PC-9 (cell line): ENCODE measurements at regions not wholly inside any gene's neighbourhood (a gene's known extent, or its start where the extent isn't known, plus 50 kb on each side); places are given as distances from the start of the nearest gene placed in this dataset.

Experiments
- BruUV-seq: library from RNA; stranded (reverse); fragments of 400-500 nt; replicated peaks from 2 replicates; lab custom pipeline; 2021; lab: Mats Ljungman, UMichigan
- CTCF ChIA-PET: fragments of 300-600 bp; sonication (Branson Sonifier 250); formaldehyde crosslinking; loops from one replicate; lab custom pipeline; 2022; ENCODE audit warnings: antibody characterized with exemption; lab: Charles Lee
- POLR2A ChIA-PET: fragments of 300-600 bp; sonication (Branson Sonifier 250); formaldehyde crosslinking; loops from one replicate; lab custom pipeline; 2022; ENCODE audit warnings: antibody characterized with exemption; ENCODE audit not compliant: unreplicated experiment; lab: Charles Lee
- DNase-seq, 2 experiments: peaks; one replicate each; pipeline versions ENCODE4 v3.0.0 to v3.0.0-alpha.2; 2015 to 2022; ENCODE audit warnings: mixed read lengths in 1 of 2
- H2AFZ ChIP-seq: fragments of 200-600 bp; sonication (generic); 2 replicates; pipeline ENCODE4 v1.8.1; 2017; ENCODE audit warnings: antibody characterized with exemption
- H3F3A ChIP-seq: fragments of 200-600 bp; sonication (generic); 2 replicates; pipeline ENCODE4 v1.8.1; 2017; ENCODE audit warnings: antibody characterized with exemption, mild to moderate bottlenecking, low read depth; ENCODE audit not compliant: insufficient read depth
- H3K27ac ChIP-seq: fragments of 200-600 bp; sonication (generic); 2 replicates; pipeline ENCODE4 v1.6.1; 2016; ENCODE audit warnings: mixed run types
- H3K27me3 ChIP-seq: fragments of 200-600 bp; sonication (generic); 2 replicates; pipeline ENCODE4 v1.6.1; 2016; ENCODE audit warnings: low read depth, mixed run types; ENCODE audit not compliant: insufficient read depth
- H3K36me3 ChIP-seq: fragments of 200-600 bp; sonication (generic); 2 replicates; pipeline ENCODE4 v1.6.1; 2016; ENCODE audit warnings: low read depth, mixed run types
- H3K4me1 ChIP-seq: fragments of 200-600 bp; sonication (generic); replicated peaks from 2 replicates; pipeline ENCODE4 v1.6.1; 2016; ENCODE audit warnings: mixed run types; ENCODE audit not compliant: insufficient read depth
- H3K4me2 ChIP-seq: fragments of 200-600 bp; sonication (generic); 2 replicates; pipeline ENCODE4 v1.6.1; 2017; ENCODE audit warnings: mixed run types
- H3K4me3 ChIP-seq: fragments of 200-600 bp; sonication (generic); 2 replicates; pipeline ENCODE4 v1.6.1; 2016; ENCODE audit warnings: mixed run types
- H3K79me2 ChIP-seq: fragments of 200-600 bp; sonication (generic); 2 replicates; pipeline ENCODE4 v1.6.1; 2017; ENCODE audit warnings: low read depth, mixed run types
- H3K9me2 ChIP-seq: fragments of 200-600 bp; sonication (generic); 2 replicates; pipeline ENCODE4 v1.8.1; 2017; ENCODE audit warnings: mild to moderate bottlenecking; ENCODE audit not compliant: insufficient read depth
- H3K9me3 ChIP-seq: fragments of 200-600 bp; sonication (generic); 2 replicates; pipeline ENCODE4 v1.8.1; 2016; ENCODE audit warnings: low read depth; ENCODE audit not compliant: insufficient read depth
- H4K20me1 ChIP-seq: fragments of 200-600 bp; sonication (generic); 2 replicates; pipeline ENCODE4 v1.8.1; 2017; ENCODE audit not compliant: insufficient read depth
- CTCF ChIP-seq: fragments of 200-600 bp; sonication (generic); conservative IDR thresholded peaks from 2 replicates; pipeline ENCODE4 v1.6.1; 2017; ENCODE audit warnings: mixed run types, antibody characterized with exemption, mild to moderate bottlenecking, moderate library complexity
- EZH2 ChIP-seq: fragments of 200-600 bp; sonication (generic); IDR thresholded peaks from 2 replicates; pipeline ENCODE4 v1.8.0; 2017; ENCODE audit warnings: antibody characterized with exemption, low read depth
- intact Hi-C: fragments of 100-400 bp; cut with micrococcal nuclease; formaldehyde crosslinking; loops from one replicate; pipeline ENCODE4 v1.10.0; 2022; ENCODE audit not compliant: unreplicated experiment

GRCh38 chr22:48947636-48948035 lies 880.0 kb downstream of the BRD1 start:
- DNase-seq: no peak
- Histone ChIP-seq H3K9me3 (no peaks in the 10 kb centered on the region), H3K27ac (no peak overlapping the region), H3K27me3 (peaks cover 93% of the 10 kb centered on the region), H3K36me3 (no peaks in the 10 kb centered on the region), H3K9me2 (no peaks in the 10 kb centered on the region), H3K4me1 (no peaks in the 10 kb centered on the region), H4K20me1 (peaks cover 3% of the 10 kb centered on the region; the same call in 1 of the 2 replicates), H3F3A (no peaks in the 10 kb centered on the region), H3K4me3 (no peak overlapping the region), H3K4me2 (no peak overlapping the region), H3K79me2 (no peaks in the 10 kb centered on the region), H2AFZ (no peak overlapping the region)
- ChIA-PET POLR2A (no interaction called here), CTCF (no interaction called here)
- no TSS peak for BruUV-seq
- TF ChIP-seq EZH2: no peak
- TF ChIP-seq CTCF: no peak
- intact Hi-C loops: no loop called here

GRCh38 chr22:48945621-48946458 lies 881.8 kb downstream of the BRD1 start:
- Histone ChIP-seq H2AFZ (no peak overlapping the region), H3K4me3 (no peak overlapping the region), H3K79me2 (no peaks in the 10 kb centered on the region), H3K27ac (no peak overlapping the region), H3K27me3 (peaks cover 93% of the 10 kb centered on the region), H3K4me2 (no peak overlapping the region), H4K20me1 (peaks cover 2% of the 10 kb centered on the region; the same call in 1 of the 2 replicates), H3K9me3 (no peaks in the 10 kb centered on the region), H3K9me2 (no peaks in the 10 kb centered on the region), H3K4me1 (no peaks in the 10 kb centered on the region), H3K36me3 (no peaks in the 10 kb centered on the region), H3F3A (no peaks in the 10 kb centered on the region)
- CTCF ChIA-PET: no interaction called here
- no peak for DNase-seq
- BruUV-seq: no TSS peak
- no peak for TF ChIP-seq CTCF
- TF ChIP-seq EZH2: no peak
- POLR2A ChIA-PET: no interaction called here
- intact Hi-C loops: no loop called here

- no peak for DNase-seq
- H2AFZ ChIP-seq: no peak overlapping the region
- ChIA-PET POLR2A (no interaction called here), CTCF (no interaction called here)
- H3F3A ChIP-seq: no peaks in the 10 kb centered on the region
- intact Hi-C loops: no loop called here
- no peak overlapping the region for H3K4me3 ChIP-seq
- peaks cover 93% of the 10 kb centered on the region for H3K27me3 ChIP-seq
- no peaks in the 10 kb centered on the region for H3K36me3 ChIP-seq
- BruUV-seq: no TSS peak
- no peaks in the 10 kb centered on the region; the same call in 1 of the 2 replicates for H4K20me1 ChIP-seq
- H3K4me1 ChIP-seq: no peaks in the 10 kb centered on the region
- no peaks in the 10 kb centered on the region for H3K9me3 ChIP-seq
- TF ChIP-seq EZH2: no peak; the same call in 1 of the 2 replicates
- TF ChIP-seq CTCF: no peak
- H3K79me2 ChIP-seq: no peaks in the 10 kb centered on the region
- H3K9me2 ChIP-seq: no peaks in the 10 kb centered on the region
- no peak overlapping the region for H3K27ac ChIP-seq
- H3K4me2 ChIP-seq: no peak overlapping the region
Measured at GRCh38 chr22:48944751-48945620, 882.7 kb downstream of the BRD1 start.
